DOHH2 (cell line): ENCODE measurements at regions not wholly inside any gene's neighbourhood (a gene's known extent, or its start where the extent isn't known, plus 50 kb on each side); places are given as distances from the start of the nearest gene placed in this dataset.

Experiments
- H3F3A ChIP-seq: fragments of 200-600 bp; sonication (generic), shearing (Covaris generic); 2 replicates; pipeline ENCODE4 v1.6.0; 2016; ENCODE audit warnings: antibody characterized with exemption, mild to moderate bottlenecking; ENCODE audit not compliant: control insufficient read depth, insufficient read depth
- H3K27ac ChIP-seq: fragments of 200-600 bp; sonication (generic); 2 replicates; pipeline ENCODE4 v1.5.1; 2014; ENCODE audit warnings: low read depth, mild to moderate bottlenecking, low read length, moderate library complexity
- H3K27me3 ChIP-seq: fragments of 200-600 bp; sonication (generic); 2 replicates; pipeline ENCODE4 v1.6.1; 2014; ENCODE audit warnings: mild to moderate bottlenecking, low read length, mixed read lengths; ENCODE audit not compliant: control insufficient read depth
- H3K36me3 ChIP-seq: fragments of 200-600 bp; sonication (generic); 2 replicates; pipeline ENCODE4 v1.6.1; 2014; ENCODE audit warnings: mild to moderate bottlenecking, low read length, moderate library complexity, mixed read lengths; ENCODE audit not compliant: control insufficient read depth
- H3K4me1 ChIP-seq: fragments of 200-600 bp; sonication (generic); 2 replicates; pipeline ENCODE4 v1.6.1; 2014; ENCODE audit warnings: mild to moderate bottlenecking, low read length, mixed read lengths; ENCODE audit not compliant: control insufficient read depth
- H3K4me2 ChIP-seq: fragments of 200-600 bp; sonication (generic); 2 replicates; pipeline ENCODE4 v1.6.0; 2014; ENCODE audit warnings: mild to moderate bottlenecking, low read length, moderate library complexity
- H3K4me3 ChIP-seq: fragments of 200-600 bp; sonication (generic); 2 replicates; pipeline ENCODE4 v1.5.1; 2014; ENCODE audit warnings: mild to moderate bottlenecking, low read length, mixed read lengths
- H3K79me2 ChIP-seq: fragments of 200-600 bp; sonication (generic); 2 replicates; pipeline ENCODE4 v1.6.1; 2014; ENCODE audit warnings: mild to moderate bottlenecking, low read length, mixed read lengths; ENCODE audit not compliant: control insufficient read depth
- H3K9me2 ChIP-seq: fragments of 200-600 bp; sonication (generic); replicated peaks from 2 replicates; pipeline ENCODE4 v1.6.1; 2014; ENCODE audit warnings: mild to moderate bottlenecking, low read length, mixed read lengths; ENCODE audit not compliant: control insufficient read depth
- H3K9me3 ChIP-seq: fragments of 200-600 bp; sonication (generic); 2 replicates; pipeline ENCODE4 v1.6.1; 2014; ENCODE audit warnings: antibody characterized with exemption, low read length, mixed read lengths; ENCODE audit not compliant: control insufficient read depth, insufficient read depth
- H4K20me1 ChIP-seq: fragments of 200-600 bp; sonication (generic); 2 replicates; pipeline ENCODE4 v1.6.0; 2014; ENCODE audit warnings: low read depth, mild to moderate bottlenecking, antibody characterized with exemption, low read length, moderate library complexity; ENCODE audit not compliant: control insufficient read depth, insufficient read depth
- CTCF ChIP-seq: fragments of 200-600 bp; sonication (generic); IDR thresholded peaks from one replicate; pipeline ENCODE4 v1.5.1; 2014; ENCODE audit warnings: antibody characterized with exemption, mild to moderate bottlenecking, low read depth, low read length; ENCODE audit not compliant: poor library complexity, severe bottlenecking
- EZH2phosphoT487 ChIP-seq: fragments of 200-600 bp; sonication (generic); IDR thresholded peaks from 2 replicates; pipeline ENCODE4 v1.6.1; 2017; ENCODE audit warnings: borderline replicate concordance, mild to moderate bottlenecking, antibody characterized with exemption, low read length, moderate library complexity, mixed read lengths

DNA sequence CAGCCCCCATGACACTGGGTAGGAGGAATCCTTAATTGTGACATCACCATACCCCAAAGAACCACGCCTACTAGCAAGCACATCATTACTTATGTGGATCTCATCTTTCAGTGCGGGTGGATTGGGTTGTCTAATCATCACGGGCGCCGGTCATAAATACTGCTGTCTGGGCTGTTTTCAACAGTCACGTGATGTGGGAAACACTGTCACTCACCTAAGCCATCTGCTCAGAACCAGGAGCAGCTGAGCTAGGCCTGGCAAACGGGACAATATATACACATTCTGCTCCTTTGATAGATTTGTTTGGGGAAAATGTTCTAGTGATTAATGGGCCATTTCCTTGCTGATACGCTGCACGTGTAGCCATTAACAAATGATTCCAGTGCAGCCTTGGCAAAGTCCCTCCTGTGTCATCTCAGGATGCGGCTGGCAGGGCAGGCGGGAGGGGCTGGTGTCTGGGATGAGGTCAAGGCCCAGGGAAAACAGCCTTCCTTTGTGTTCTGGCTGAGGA lies 145.9 kb upstream of the COPS8 start:
- no peaks in the 10 kb centered on the region for H3K9me3 ChIP-seq
- TF ChIP-seq EZH2phosphoT487 (no peak), CTCF (no peak)
- no peaks in the 10 kb centered on the region for H3K36me3 ChIP-seq
- no peaks in the 10 kb centered on the region for H3F3A ChIP-seq
- no peak overlapping the region for H3K27ac ChIP-seq
- H3K4me1 ChIP-seq: no peaks in the 10 kb centered on the region
- H4K20me1 ChIP-seq: no peaks in the 10 kb centered on the region
- no peak overlapping the region for H3K4me2 ChIP-seq
- no peaks in the 10 kb centered on the region for H3K79me2 ChIP-seq
- no peaks in the 10 kb centered on the region for H3K27me3 ChIP-seq
- H3K9me2 ChIP-seq: no peaks in the 10 kb centered on the region
- no peak overlapping the region for H3K4me3 ChIP-seq

DNA sequence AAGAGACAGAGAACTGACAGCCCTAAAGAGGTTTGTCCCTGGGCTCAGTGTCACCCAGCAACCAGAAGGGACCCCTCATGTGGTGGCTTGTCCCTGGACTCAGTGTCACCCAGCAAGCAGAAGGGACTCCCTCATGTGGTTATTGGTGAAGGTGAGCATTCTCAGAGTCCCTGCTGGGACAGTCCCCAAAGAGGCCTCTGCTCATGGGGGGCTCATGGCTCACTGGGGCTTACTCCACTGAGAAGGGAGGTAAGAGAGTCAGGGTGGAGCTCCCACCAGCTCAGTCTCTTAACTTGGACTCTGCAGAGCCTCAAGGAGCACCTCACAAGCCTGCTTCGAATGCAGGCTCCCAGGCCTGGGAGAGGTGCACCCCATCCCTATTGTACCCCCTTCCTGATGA lies 145.2 kb upstream of the COPS8 start:
- Histone ChIP-seq H3F3A (no peaks in the 10 kb centered on the region), H3K4me2 (no peak overlapping the region), H3K36me3 (no peaks in the 10 kb centered on the region), H3K27me3 (no peaks in the 10 kb centered on the region), H4K20me1 (no peaks in the 10 kb centered on the region), H3K27ac (no peak overlapping the region), H3K9me2 (no peaks in the 10 kb centered on the region), H3K9me3 (no peaks in the 10 kb centered on the region), H3K4me3 (no peak overlapping the region), H3K4me1 (no peaks in the 10 kb centered on the region), H3K79me2 (no peaks in the 10 kb centered on the region)
- TF ChIP-seq EZH2phosphoT487 (no peak), CTCF (no peak)

GRCh38 chr2:236940916-236941520 lies 144.7 kb upstream of the COPS8 start:
- H3K79me2 ChIP-seq: no peaks in the 10 kb centered on the region
- no peaks in the 10 kb centered on the region for H4K20me1 ChIP-seq
- H3K4me1 ChIP-seq: no peaks in the 10 kb centered on the region
- no peaks in the 10 kb centered on the region for H3K9me2 ChIP-seq
- H3F3A ChIP-seq: no peaks in the 10 kb centered on the region
- H3K4me2 ChIP-seq: no peak overlapping the region
- H3K4me3 ChIP-seq: no peak overlapping the region
- no peaks in the 10 kb centered on the region for H3K36me3 ChIP-seq
- no peaks in the 10 kb centered on the region for H3K27me3 ChIP-seq
- H3K27ac ChIP-seq: no peak overlapping the region
- TF ChIP-seq CTCF: no peak
- TF ChIP-seq EZH2phosphoT487: no peak
- no peaks in the 10 kb centered on the region for H3K9me3 ChIP-seq
